Testis (tissue), 2 donors: ENCODE measurements at regions not wholly inside any gene's neighbourhood (a gene's known extent, or its start where the extent isn't known, plus 50 kb on each side); places are given as distances from the start of the nearest gene placed in this dataset.

Source experiments
- POLR2A ChIP-seq: fragments of 450-650 bp; IDR thresholded peaks from one replicate; pipeline ENCODE4 v1.6.1; 2017; ENCODE audit warnings: antibody characterized with exemption, mild to moderate bottlenecking, moderate library complexity
- TF ChIP-seq, protein P1 (sequence below), 3 experiments: fragments of 450-650 bp in 2 of 3; fragments of 200-600 bp in 1 of 3; sonication (generic) in 1 of 3; IDR thresholded peaks; one replicate each; pipeline ENCODE4 v1.5.1; 2016 to 2019; ENCODE audit warnings: antibody characterized with exemption in 3 of 3, mild to moderate bottlenecking in 2 of 3, moderate library complexity in 1 of 3

DNA sequence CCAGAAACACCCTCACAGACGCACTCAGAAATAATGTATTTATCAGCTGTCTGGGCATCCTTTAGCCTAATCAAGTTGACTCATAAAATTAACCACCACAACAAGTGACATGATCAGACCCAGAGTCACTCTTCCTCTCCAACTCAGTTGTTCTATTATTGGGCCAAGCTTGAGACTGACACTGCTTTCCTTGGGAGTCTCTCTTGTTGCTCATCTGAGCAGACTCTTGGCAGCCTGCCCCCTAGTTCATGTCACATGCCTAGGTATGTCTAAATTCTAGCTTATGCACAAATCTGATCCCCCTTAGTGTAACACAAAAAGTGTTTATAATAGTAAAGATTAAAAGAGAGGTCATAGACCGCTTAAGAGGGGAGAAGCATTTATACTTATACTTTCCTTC is 72.6 kb upstream of the ADAMTS3 start:
- no peak for TF ChIP-seq POLR2A
- TF ChIP-seq, protein P1, sequence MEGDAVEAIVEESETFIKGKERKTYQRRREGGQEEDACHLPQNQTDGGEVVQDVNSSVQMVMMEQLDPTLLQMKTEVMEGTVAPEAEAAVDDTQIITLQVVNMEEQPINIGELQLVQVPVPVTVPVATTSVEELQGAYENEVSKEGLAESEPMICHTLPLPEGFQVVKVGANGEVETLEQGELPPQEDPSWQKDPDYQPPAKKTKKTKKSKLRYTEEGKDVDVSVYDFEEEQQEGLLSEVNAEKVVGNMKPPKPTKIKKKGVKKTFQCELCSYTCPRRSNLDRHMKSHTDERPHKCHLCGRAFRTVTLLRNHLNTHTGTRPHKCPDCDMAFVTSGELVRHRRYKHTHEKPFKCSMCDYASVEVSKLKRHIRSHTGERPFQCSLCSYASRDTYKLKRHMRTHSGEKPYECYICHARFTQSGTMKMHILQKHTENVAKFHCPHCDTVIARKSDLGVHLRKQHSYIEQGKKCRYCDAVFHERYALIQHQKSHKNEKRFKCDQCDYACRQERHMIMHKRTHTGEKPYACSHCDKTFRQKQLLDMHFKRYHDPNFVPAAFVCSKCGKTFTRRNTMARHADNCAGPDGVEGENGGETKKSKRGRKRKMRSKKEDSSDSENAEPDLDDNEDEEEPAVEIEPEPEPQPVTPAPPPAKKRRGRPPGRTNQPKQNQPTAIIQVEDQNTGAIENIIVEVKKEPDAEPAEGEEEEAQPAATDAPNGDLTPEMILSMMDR (IDR thresholded peaks at IDR 0.05) = no peak
